SK-N-MC (cell line): ENCODE measurements at regions not wholly inside any gene's neighbourhood (a gene's known extent, or its start where the extent isn't known, plus 50 kb on each side); places are given as distances from the start of the nearest gene placed in this dataset.

Source experiments
- EZH2 ChIP-seq: fragments of 200-600 bp; sonication (generic); IDR thresholded peaks from one replicate; pipeline ENCODE4 v1.6.1; 2017; ENCODE audit warnings: antibody characterized with exemption
- FOXP2 ChIP-seq: optimal IDR thresholded peaks from 2 replicates; pipeline ENCODE3; 2011; ENCODE audit warnings: mild to moderate bottlenecking, moderate library complexity; ENCODE audit not compliant: insufficient read depth; ENCODE audit errors: extremely low read length, control extremely low read depth
- POLR2AphosphoS5 ChIP-seq: IDR thresholded peaks from 2 replicates; pipeline ENCODE4 v1.6.1; 2012; ENCODE audit warnings: mild to moderate bottlenecking, low read depth, low read length, borderline replicate concordance

DNA sequence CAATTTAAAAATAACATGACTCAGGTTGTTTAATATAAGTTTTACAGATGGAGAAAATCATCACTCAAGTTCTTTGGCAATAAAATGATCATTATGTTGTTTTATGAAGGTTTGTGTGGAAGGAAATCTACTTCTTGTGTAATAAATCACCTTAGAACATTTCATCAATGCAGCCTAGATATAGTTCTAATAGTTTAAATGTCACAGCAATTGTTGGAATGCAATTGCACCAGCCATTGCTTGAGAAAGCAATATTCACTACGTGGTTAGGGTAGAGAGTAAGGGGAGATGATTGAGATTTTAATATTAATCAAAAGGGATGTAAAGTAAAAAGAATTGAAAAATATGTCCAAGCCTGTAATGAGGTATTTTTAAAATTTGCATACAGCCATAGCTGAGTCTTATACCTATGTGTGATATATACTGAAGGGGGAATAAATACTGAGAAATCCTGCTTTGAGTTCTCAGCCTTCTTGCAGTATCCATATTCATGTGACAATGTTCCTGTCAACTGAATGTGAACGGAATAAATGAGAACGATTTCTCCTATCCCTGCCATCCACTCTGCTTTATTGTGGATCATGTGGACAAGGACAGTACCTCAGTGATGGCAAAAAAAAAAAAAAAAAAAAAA, 257.9 kb downstream of the OTOL1 start:
- no peak for TF ChIP-seq POLR2AphosphoS5
- TF ChIP-seq EZH2: no peak
- TF ChIP-seq FOXP2: no peak
